Cardiac fibroblast (primary cell): ENCODE measurements at regions not wholly inside any gene's neighbourhood (a gene's known extent, or its start where the extent isn't known, plus 50 kb on each side); places are given as distances from the start of the nearest gene placed in this dataset.

Source experiments
- DNase-seq, 2 donors: peaks; one replicate each; pipeline versions ENCODE4 v3.0.0 to v3.0.0-alpha.2; 2010; ENCODE audit warnings: low read depth in 2 of 2
- H3K4me3 ChIP-seq, 2 donors: replicated peaks in 1 of 2; 1 replicate in 1 of 2; 2 replicates in 1 of 2; pipeline ENCODE4 v1.5.1; 2011; ENCODE audit warnings: low read depth in 2 of 2, low read length in 2 of 2, mild to moderate bottlenecking in 2 of 2, moderate library complexity in 1 of 2
- CTCF ChIP-seq: IDR thresholded peaks from one replicate; pipeline ENCODE4 v1.5.1; 2011; ENCODE audit warnings: low read depth, mild to moderate bottlenecking, low read length, inconsistent platforms

- TF ChIP-seq CTCF, result no peak
- no peak for DNase-seq
- H3K4me3 ChIP-seq, result no peak overlapping the region
These were observed 52.0 kb upstream of the NTRK2 start for GRCh38 chr9:84617411-84618029.
